ENCODE measurements at regions not wholly inside any gene's neighbourhood (a gene's known extent, or its start where the extent isn't known, plus 50 kb on each side); places are given as distances from the start of the nearest gene placed in this dataset.

DNA sequence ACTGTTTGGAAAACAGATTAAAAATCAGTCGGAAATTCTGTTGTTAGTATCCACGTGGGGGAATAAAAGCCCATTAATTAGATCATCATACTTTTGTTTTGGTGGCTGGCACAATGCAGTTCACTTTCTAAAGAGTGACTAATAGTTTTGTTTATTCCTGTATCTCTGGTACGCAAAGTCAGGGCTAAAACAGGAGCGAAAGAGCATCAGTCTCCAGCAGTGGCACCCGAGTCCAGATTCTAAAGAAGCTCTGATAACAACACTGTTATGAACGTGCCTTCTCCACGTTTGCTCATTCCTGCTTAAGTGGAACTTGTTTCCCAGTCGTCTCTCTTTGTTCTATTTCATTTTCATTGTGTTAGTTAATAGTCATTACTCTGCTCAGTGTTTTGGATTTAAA is 69.6 kb downstream of the HSPA13 start:
- intact Hi-C loops (cut with DNase I), result no loop called here
- no peak for DNase-seq
- 69 to 73% (median 72%) methylated on average over 8 of the region's 8 CpGs for WGBS, 3 donors
- H3K4me3 ChIP-seq, result no peak overlapping the region
- H3K27ac ChIP-seq, result no peak overlapping the region
- H3K9me3 ChIP-seq, result no peaks in the 10 kb centered on the region
- TF ChIP-seq POLR2A (IDR thresholded peaks at IDR 0.05) (no peak), EP300 (IDR thresholded peaks at IDR 0.05) (no peak)
- TF ChIP-seq, protein P1, sequence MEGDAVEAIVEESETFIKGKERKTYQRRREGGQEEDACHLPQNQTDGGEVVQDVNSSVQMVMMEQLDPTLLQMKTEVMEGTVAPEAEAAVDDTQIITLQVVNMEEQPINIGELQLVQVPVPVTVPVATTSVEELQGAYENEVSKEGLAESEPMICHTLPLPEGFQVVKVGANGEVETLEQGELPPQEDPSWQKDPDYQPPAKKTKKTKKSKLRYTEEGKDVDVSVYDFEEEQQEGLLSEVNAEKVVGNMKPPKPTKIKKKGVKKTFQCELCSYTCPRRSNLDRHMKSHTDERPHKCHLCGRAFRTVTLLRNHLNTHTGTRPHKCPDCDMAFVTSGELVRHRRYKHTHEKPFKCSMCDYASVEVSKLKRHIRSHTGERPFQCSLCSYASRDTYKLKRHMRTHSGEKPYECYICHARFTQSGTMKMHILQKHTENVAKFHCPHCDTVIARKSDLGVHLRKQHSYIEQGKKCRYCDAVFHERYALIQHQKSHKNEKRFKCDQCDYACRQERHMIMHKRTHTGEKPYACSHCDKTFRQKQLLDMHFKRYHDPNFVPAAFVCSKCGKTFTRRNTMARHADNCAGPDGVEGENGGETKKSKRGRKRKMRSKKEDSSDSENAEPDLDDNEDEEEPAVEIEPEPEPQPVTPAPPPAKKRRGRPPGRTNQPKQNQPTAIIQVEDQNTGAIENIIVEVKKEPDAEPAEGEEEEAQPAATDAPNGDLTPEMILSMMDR (IDR thresholded peaks at IDR 0.05), result no peak
- no peaks in the 10 kb centered on the region for H3K27me3 ChIP-seq
- H3K4me1 ChIP-seq (ENCODE audit: insufficient read depth), result no peaks in the 10 kb centered on the region
- no peaks in the 10 kb centered on the region for H3K36me3 ChIP-seq

DNA sequence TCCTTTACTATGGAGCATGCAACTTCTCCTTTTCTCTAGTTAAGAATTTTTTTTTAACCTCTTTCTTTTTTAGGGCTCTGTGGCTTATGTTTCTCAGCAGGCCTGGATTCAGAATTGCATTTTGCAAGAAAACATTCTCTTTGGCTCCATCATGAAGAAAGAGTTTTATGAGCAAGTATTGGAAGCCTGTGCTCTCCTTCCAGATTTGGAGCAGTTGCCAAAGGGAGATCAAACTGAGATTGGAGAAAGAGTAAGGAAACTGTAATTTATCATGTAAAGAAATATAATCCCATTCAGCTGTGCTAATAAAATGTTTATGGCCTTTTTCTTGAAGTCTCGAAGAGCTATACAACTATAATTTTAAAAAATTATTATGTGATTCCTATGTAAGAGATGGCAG is 70.1 kb downstream of the HSPA13 start:
- 73 to 87% (median 76%) methylated on average over 1 of the region's 1 CpG for WGBS, 3 donors
- no peak for DNase-seq
- Histone ChIP-seq H3K9me3 (no peaks in the 10 kb centered on the region), H3K4me3 (no peak overlapping the region), H3K27ac (no peak overlapping the region), H3K4me1 (ENCODE audit: insufficient read depth) (no peaks in the 10 kb centered on the region), H3K36me3 (no peaks in the 10 kb centered on the region), H3K27me3 (no peaks in the 10 kb centered on the region)
- intact Hi-C loops (cut with DNase I), result no loop called here
- TF ChIP-seq POLR2A (IDR thresholded peaks at IDR 0.05) (no peak), EP300 (IDR thresholded peaks at IDR 0.05) (no peak)
- TF ChIP-seq, protein P1 (IDR thresholded peaks at IDR 0.05), result no peak

DNA sequence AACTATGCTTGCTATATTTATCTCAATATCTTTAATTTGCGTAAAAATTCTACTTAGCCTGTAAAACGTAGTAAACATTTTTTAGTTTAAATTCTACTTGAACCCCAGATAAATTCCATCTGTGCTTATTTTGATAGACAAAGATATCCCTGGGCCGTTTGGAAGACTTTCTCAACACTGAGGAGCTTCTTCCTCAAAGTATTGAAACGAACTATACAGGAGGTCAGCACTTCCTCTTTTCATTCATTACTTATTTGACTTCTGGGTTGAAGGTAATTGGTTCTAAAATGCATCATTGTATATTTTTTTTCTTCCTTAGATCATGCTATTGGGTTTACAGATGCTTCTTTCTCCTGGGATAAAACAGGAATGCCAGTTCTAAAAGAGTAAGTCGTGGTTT is 74.7 kb downstream of the HSPA13 start:
- no peaks in the 10 kb centered on the region for H3K4me1 ChIP-seq (ENCODE audit: insufficient read depth)
- H3K27me3 ChIP-seq, result no peaks in the 10 kb centered on the region
- no peaks in the 10 kb centered on the region for H3K36me3 ChIP-seq
- H3K27ac ChIP-seq, result no peak overlapping the region
- DNase-seq, result no peak
- TF ChIP-seq POLR2A (IDR thresholded peaks at IDR 0.05), result no peak
- no peak for TF ChIP-seq EP300 (IDR thresholded peaks at IDR 0.05)
- TF ChIP-seq, protein P1 (IDR thresholded peaks at IDR 0.05), result no peak
- intact Hi-C loops (cut with DNase I), result no loop called here
- 49 to 64% (median 52%) methylated on average over 5 of the region's 5 CpGs for WGBS, 3 donors
- H3K4me3 ChIP-seq, result no peak overlapping the region
- H3K9me3 ChIP-seq, result no peaks in the 10 kb centered on the region

DNA sequence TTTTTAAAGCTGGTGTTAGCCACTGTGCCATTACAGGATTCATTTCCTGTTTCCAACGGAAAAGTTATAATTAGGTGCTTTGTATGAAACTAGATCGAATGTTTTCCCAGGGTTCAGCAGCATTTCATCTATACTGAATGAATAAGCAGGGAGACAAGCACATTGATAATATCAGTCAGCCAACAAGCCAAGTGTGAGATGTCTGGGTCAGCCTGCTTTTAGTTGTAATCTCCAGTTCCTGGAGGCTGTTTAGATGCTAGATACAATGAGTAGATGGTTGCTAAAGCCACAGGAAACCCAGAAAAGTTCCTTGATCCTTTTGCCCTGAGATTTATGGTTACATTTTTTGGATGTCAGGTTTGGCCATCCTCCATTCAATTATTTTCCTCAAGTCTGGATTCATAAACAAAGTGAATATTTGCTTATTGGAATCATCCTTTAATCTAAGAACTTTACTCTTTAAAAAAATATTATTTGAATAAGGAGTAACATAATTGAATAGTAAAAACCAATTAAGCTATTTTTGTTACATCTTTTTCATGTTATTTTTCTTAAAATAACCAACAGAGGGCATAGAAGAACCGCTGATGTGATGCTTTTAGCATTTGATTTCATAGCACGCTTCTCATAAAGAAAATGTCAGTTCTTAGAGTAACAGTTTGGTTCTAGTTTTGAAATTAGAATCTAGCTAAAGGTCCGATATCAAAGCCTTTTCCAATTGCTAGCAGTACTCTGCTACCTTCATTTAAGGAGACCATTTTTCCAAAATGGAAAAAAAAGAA is 76.6 kb downstream of the HSPA13 start:
- Histone ChIP-seq H3K4me3 (no peak overlapping the region), H3K9me3 (no peaks in the 10 kb centered on the region), H3K4me1 (ENCODE audit: insufficient read depth) (no peaks in the 10 kb centered on the region), H3K27me3 (no peaks in the 10 kb centered on the region), H3K27ac (no peak overlapping the region), H3K36me3 (no peaks in the 10 kb centered on the region)
- intact Hi-C loops (cut with DNase I), result no loop called here
- 13 to 18% (median 14%) methylated on average over 5 of the region's 5 CpGs for WGBS, 3 donors
- no peak for DNase-seq
- no peak for TF ChIP-seq EP300 (IDR thresholded peaks at IDR 0.05)
- TF ChIP-seq, protein P1 (IDR thresholded peaks at IDR 0.05), result no peak

All from ovary (tissue), 7 donors.